GM19395 (cell line): ENCODE measurements at regions not wholly inside any gene's neighbourhood (a gene's known extent, or its start where the extent isn't known, plus 50 kb on each side); places are given as distances from the start of the nearest gene placed in this dataset.
"Not testable (repeated sequence)": the region's sequence is repeated elsewhere in the genome, so short reads cannot be mapped to it uniquely, and the experiment has no call there.

Experiments used
- ATAC-seq: cut with Tn5 transposase; IDR thresholded peaks from one replicate; pipeline ENCODE4 v1.9.1; 2021; ENCODE audit warnings: mild to moderate bottlenecking, moderate library complexity; ENCODE audit not compliant: unreplicated experiment

DNA sequence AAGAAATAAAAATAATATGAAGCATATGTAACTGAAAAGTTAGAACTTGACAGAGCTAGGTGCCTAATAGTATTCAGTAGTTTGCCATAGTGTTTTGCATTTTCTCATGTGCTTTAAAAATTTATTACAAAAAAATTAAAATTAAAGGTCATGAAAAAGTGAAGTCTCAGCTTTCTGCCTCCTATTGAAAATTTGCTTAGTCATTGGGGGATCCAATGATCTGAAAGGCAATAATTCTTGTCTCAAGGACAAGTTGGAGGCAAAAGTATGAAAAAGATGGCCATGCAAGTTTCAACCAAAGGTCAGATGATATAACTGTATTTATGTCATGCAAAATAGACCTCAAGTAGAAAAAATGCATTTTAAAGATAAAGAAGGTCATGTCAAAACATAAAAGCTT is 140.7 kb downstream of the DUSP10 start:
- ATAC-seq = no peak

DNA sequence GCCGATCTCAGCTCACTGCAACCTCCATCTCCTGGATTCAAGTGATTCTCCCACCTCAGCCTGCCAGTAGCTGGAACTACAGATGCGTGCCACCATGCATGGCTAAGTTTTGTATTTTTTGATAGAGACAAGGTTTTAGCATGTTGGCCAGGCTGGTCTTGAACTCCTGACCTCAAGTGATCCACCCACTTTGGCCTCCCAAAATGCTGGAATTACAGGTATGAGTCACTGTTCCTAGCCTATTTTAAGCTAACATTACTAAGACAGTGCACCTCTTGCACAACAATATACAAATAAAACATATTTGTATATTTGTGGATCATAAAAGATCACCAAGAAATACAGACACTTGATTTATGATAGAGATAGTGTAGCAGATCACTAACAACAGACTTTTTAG is 139.1 kb downstream of the DUSP10 start:
- ATAC-seq = no peak

DNA sequence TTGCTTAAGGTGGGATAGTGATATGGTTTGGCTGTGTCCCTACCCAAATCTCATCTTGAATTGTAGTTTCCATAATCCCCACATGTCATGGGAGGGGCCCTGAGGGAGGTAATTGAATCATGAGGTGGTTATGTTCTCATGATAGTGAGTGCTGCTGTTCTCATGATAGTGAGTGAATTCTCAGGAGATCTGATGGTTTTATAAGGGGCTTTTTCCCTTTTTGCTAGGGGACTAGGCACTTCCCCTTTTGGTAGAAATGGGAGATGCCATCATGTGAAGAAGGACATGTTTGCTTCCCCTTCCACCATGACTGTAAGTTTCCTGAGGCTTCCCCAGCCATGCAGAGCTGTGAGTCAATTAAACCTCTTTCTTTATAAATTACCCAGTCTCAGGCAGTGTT is 137.5 kb downstream of the DUSP10 start:
- ATAC-seq = not testable (repeated sequence)

DNA sequence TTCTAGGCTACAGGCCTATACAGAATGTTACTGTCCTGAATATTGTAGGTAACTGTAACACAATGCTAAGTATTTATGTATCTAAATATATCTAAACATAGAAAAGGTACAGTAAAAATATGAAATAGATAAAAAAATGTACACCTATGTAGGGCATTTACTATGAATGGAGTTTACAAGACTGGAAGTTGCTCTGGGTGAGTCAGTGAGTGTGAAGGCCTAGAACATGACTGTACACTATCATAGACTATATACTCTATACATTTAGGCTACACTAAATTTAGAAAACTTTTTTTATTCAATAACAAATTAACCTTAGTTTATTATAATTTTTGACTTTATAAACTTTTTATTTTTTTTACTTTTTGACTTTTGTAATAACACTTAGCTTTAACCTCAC is 136.9 kb downstream of the DUSP10 start:
- ATAC-seq = no peak

GRCh38 chr1:221605569-221605968 is 136.3 kb downstream of the DUSP10 start:
- ATAC-seq = no peak

DNA sequence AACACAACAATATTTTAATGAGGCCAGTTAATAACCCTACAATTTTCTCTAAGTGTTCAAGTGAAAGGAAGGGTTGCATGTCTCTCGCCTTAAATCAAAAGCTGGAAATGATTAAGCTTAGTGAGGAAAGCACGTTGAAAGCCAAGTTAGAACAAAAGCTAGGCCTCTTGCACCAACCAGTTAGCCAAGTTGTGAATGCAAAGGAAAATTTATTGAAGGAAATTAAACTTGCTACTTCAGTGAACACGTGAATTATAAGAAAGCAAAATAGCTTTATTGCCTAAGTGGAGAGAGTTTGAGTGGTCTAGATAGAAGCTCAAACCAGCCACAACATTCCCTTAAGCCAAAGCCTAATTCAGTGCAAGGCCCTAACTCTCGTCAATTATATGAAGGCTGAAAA is 135.6 kb downstream of the DUSP10 start:
- ATAC-seq = no peak

DNA sequence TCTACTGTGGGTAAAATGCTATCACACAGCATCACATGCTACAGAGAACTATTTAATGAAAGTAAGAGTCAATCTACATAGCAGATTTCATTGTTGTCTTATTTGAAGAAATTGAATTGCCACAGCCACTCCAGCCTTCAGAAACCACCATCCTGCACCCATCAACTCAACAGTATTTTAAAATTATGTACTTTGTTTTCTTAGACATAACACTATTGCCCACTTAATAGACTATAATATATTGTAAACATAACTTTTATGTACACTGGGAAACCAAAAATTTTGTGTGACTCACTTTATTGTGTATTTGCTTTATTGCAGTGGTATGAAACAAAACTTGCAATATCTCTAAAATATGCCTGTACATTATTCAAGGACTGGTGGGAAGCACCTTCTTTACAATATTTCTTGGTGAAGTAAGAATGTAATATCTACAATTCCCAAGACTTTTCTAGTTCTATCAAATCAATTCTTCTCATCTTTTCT is 133.0 kb downstream of the DUSP10 start:
- no peak for ATAC-seq

DNA sequence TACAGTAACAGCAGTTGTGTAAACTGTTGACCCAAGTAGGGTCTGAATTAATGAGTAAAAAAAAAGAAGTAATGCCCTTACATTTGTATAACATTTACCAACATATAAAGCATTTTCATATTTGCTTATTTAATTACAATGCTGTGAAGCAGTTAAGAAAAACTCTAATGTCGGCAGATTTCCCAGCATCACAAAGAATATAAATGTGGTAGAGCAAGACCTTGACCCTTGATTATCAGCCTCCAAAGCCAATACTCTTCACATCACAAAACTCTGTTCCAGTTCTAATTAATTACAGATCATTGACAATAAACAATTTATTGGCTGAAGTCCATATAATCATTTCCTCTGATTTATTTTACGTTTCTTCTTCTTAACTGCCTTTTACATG is 130.2 kb downstream of the DUSP10 start:
- ATAC-seq = no peak

- no peak for ATAC-seq
These were observed 129.7 kb downstream of the DUSP10 start for GRCh38 chr1:221612047-221612777.

DNA sequence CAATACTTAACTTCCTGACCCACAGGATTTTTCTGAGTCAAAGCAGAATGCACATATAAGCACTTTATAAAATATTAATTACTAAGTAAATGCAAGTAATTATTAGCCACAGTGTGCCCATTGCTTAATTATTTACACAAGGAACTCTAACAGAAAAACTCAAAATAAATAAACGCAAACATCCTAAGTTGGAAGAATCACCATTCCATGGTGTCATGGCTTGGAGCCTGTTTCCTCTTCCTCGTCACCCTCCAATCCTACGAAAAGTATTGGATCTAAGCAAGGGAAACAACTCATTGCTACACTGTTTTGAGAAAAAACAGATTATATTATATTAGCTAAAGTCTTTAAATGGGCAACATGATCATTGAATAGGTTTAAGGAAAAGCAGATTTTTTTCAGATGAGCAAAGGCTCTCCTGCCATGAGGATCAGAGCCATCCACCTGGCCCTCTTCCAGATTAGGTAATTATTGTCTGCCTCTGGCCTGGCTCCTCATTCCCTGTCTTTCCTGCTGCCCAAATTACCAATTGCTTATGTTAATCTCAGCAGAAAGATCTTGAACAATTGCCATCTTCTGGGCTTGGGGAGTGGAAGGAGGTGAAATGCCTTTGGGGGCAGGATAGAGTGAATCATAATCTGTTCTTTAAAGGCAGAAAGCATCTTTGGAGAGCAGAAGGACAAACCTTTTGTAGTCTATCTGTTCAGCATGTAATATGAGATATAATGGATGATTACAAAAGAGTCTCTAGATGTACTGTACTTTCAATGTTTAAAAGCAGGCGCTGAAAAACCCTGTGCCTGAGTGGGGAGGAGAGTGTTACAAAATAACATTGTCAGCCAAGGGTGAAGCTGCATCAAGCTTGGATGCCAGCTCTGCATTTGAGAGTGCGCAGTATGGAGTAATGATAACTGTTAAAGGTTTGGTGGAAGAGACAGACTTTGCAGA is 121.2 kb downstream of the DUSP10 start:
- no peak for ATAC-seq

GRCh38 chr1:221621683-221622082 is 120.2 kb downstream of the DUSP10 start:
- ATAC-seq = no peak

DNA sequence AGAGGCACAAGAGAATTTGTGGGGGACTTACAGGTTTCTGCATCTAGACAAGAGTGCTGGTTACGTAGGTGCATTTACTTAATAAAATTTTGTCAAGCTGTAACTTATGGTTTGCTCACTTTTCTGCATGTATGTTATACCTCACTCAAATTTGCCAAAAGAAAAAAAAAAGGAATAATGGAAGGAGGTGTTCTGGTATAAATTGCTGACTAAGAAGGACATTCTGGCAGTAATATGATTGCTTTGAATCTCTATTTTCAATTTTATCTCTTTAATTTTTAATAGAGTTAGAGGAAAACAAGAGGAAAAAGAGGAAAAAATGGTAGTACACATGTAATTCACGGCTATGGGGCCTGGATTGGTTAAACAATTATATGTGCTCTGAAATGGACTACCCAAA is 119.5 kb downstream of the DUSP10 start:
- no peak for ATAC-seq

GRCh38 chr1:221625026-221625425 is 116.9 kb downstream of the DUSP10 start:
- no peak for ATAC-seq

DNA sequence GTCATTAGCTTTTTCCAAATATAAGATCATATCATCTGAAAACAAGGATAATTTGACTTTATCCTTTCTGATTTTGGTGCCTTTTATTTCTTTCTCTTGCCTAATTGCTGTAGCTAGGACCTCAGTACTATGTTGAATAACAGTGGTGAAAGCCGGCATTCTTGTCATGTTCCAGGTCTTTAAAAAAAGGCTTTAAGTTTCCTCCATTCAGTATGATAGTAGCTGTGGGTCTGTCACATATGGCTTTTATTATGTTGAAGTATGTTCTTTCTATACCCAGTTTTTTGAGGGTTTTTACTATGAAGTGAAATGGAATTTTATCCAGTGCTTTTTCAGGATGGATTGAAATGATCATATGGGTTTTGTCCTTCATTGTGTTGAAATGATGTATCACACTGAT is 115.8 kb downstream of the DUSP10 start:
- ATAC-seq = no peak

GRCh38 chr1:221630236-221630635 is 111.7 kb downstream of the DUSP10 start:
- no peak for ATAC-seq

DNA sequence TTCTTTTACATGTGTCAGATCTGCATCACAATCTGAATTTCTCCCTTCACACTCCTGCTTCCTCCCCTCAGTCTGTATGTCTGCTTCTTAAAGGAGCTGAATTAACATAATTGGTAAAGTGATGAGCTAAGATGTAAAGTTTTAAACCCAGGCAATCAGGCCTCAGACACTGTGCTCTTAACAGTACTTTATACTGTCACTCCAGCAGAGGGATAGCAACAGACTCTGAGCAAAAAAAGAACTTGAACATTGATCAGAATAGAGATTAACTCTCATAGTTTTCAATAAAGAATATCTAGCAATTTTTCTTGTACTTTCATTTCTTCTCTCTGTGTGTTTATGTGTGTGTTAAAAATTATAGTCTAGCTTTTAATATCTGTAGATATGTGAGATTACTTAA is 110.3 kb downstream of the DUSP10 start:
- ATAC-seq = no peak

DNA sequence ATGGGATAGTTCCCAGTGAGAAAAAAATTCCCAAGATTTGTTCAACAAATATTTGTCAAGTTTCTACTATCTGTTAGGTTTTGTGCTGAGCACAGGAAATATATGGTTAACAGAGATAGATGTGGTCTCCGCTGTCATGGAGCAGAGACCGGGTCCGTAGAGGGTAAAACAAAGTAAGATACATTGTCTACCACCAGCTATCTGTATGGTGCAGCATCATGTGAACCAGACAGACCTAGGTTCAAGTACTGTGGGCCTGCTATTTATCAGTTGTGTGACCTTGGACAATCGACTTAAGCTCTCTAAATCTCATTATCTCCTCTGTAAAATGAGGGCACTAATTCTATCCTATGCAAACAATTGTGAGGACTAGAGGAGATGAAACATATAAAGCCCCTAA is 109.8 kb downstream of the DUSP10 start:
- no peak for ATAC-seq

DNA sequence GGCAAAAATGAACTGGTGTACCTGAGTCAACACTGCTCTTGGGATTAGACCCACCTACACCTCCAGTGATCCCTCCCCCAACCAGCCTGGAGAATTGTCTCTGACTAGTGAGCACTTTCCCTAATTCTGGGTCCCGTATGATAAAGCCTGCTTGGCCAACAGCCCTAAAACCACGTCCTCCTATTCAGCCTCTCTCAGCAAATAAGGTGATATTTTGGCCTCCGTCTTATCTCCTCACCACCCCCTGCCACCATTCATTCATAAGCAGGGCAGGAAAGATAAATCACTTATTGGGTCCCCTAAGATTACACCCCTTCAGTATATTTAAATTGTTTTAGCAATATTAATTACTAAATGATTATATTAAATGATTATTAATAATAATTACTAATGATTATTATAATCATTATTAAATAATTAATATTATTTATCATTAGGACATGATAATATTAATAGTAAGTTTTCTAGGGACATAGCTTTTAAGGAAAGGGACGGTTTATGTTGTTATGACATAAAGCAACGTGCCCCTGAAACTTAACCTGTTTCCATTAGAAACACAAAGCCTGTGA is 108.0 kb downstream of the DUSP10 start:
- no peak for ATAC-seq

DNA sequence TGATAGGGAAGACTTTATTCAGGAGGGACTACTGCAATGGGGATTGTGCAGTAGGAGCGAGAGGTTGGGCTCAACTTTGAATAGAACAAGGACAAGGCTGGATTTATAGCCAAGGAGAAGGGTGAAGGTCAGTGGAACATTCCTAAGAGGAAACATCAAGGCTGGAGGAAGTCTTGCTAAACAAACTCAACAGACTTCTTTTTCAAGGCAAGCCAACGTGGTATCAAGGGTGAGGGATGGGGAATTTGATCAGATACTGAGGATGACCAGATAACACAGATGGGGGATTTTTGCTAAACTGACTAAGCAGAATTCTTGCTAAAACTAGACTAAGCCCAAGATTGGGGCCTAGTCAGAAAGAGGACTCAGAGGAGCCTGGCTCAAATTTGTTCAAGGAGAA is 107.3 kb downstream of the DUSP10 start:
- no peak for ATAC-seq

- no peak for ATAC-seq
These were observed 106.6 kb downstream of the DUSP10 start for GRCh38 chr1:221635305-221635704.

DNA sequence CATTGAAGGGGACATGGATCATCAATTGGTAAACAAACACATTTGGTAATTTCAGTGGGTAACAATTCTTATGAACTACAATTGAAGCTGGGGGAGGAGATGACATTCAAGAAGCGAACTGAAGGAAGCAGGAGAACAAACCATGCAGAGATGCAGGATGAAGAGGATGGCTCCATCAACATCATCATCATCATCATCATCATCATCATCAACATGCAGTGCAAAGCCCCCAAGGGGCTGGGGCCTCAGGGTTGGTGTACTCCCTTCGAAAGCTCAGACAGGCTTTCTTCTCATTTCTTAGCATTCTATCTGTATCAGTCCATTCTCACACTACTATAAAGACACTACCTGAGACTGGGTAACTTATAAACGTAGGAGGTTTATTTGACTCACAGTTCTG is 105.8 kb downstream of the DUSP10 start:
- ATAC-seq = no peak

- ATAC-seq = no peak
These were observed 104.9 kb downstream of the DUSP10 start for GRCh38 chr1:221636967-221637366.
